Right lobe of liver (tissue), 4 donors: ENCODE measurements at regions not wholly inside any gene's neighbourhood (a gene's known extent, or its start where the extent isn't known, plus 50 kb on each side); places are given as distances from the start of the nearest gene placed in this dataset.

Source experiments
- POLR2A ChIP-seq: fragments of 450-650 bp; IDR thresholded peaks from one replicate; pipeline ENCODE4 v1.6.1; 2017; ENCODE audit warnings: antibody characterized with exemption, mild to moderate bottlenecking
- TF ChIP-seq, protein P1 (sequence below), 4 donors: fragments of 200-600 bp in 3 of 4; fragments of 450-650 bp in 1 of 4; IDR thresholded peaks; one replicate each; pipeline versions ENCODE4 v1.5.1 to v1.8.0; 2016 to 2022; ENCODE audit warnings: antibody characterized with exemption in 4 of 4, mild to moderate bottlenecking in 2 of 4
- donor health status: DM: no; HTN: no; CAD: no.
- donor health status: DM: no; HTN: no; CAD: no.
- donor health status: DM: no; HTN: yes; CAD: no.

DNA sequence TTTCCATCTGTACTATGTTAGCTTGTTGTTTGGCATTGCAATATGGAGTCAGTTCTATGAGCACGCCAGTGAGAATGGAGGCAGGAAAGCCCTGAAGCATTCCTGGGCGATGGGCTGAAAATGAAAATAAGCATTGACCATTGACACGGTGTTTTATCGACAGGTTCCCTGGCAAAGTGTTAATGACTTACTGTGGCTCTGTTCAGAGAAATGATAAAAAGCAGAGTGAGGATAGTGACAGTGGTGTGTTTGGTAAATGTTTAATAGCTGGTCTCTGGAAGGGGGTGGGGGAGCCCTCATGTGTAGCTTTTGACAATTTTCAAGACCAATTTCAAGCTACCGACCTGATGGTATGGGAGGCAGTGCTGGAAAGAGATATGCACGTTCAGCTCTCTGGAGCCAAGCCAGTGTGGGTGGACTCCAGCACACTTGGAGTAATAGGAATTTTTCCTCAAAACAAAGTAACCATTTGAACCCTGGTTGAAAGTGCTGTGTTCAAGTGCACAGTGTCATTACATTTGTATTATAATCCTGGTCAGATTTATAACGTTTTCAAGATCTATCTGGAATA, 341.7 kb upstream of the ROBO2 start:
- TF ChIP-seq, protein P1, sequence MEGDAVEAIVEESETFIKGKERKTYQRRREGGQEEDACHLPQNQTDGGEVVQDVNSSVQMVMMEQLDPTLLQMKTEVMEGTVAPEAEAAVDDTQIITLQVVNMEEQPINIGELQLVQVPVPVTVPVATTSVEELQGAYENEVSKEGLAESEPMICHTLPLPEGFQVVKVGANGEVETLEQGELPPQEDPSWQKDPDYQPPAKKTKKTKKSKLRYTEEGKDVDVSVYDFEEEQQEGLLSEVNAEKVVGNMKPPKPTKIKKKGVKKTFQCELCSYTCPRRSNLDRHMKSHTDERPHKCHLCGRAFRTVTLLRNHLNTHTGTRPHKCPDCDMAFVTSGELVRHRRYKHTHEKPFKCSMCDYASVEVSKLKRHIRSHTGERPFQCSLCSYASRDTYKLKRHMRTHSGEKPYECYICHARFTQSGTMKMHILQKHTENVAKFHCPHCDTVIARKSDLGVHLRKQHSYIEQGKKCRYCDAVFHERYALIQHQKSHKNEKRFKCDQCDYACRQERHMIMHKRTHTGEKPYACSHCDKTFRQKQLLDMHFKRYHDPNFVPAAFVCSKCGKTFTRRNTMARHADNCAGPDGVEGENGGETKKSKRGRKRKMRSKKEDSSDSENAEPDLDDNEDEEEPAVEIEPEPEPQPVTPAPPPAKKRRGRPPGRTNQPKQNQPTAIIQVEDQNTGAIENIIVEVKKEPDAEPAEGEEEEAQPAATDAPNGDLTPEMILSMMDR (IDR thresholded peaks at IDR 0.05) = no peak
- no peak for TF ChIP-seq POLR2A
